ENCODE measurements at regions not wholly inside any gene's neighbourhood (a gene's known extent, or its start where the extent isn't known, plus 50 kb on each side); places are given as distances from the start of the nearest gene placed in this dataset.
"Not testable (repeated sequence)": the region's sequence is repeated elsewhere in the genome, so short reads cannot be mapped to it uniquely, and the experiment has no call there.

GRCh38 chr5:101455851-101456250 is 552.8 kb upstream of the ST8SIA4 start:
- no peak for DNase-seq

- DNase-seq: no peak
Measured at GRCh38 chr5:101455048-101455447, 552.0 kb upstream of the ST8SIA4 start.

- DNase-seq: not testable (repeated sequence)
Measured at GRCh38 chr5:101442281-101442680, 539.2 kb upstream of the ST8SIA4 start.

GRCh38 chr5:101440173-101440572 is 537.1 kb upstream of the ST8SIA4 start:
- DNase-seq: no peak

- no peak for DNase-seq
Measured at GRCh38 chr5:101437351-101437750, 534.3 kb upstream of the ST8SIA4 start.

- DNase-seq: no peak
Measured at GRCh38 chr5:101435768-101436167, 532.7 kb upstream of the ST8SIA4 start.

GRCh38 chr5:101431201-101431600 is 528.1 kb upstream of the ST8SIA4 start:
- DNase-seq: no peak

- no peak for DNase-seq
Measured at GRCh38 chr5:101430551-101430950, 527.5 kb upstream of the ST8SIA4 start.

- no peak for DNase-seq
Measured at GRCh38 chr5:101429241-101429640, 526.2 kb upstream of the ST8SIA4 start.

- no peak for DNase-seq
Measured at GRCh38 chr5:101425339-101425859, 522.3 kb upstream of the ST8SIA4 start.

- no peak for DNase-seq
Measured at GRCh38 chr5:101424530-101425175, 521.6 kb upstream of the ST8SIA4 start.

- DNase-seq: no peak
Measured at GRCh38 chr5:101418713-101419118, 515.6 kb upstream of the ST8SIA4 start.

- no peak for DNase-seq
Measured at GRCh38 chr5:101404531-101404930, 501.4 kb upstream of the ST8SIA4 start.

GRCh38 chr5:101393795-101394450 is 490.8 kb upstream of the ST8SIA4 start:
- DNase-seq: no peak

- DNase-seq: peak; percentile 8 to 48
Measured at GRCh38 chr5:101390151-101390908, 487.2 kb upstream of the ST8SIA4 start.

- DNase-seq: no peak
Measured at GRCh38 chr5:101385276-101385675, 482.2 kb upstream of the ST8SIA4 start.

- DNase-seq: no peak
Measured at GRCh38 chr5:101370181-101370580, 467.1 kb upstream of the ST8SIA4 start.

- DNase-seq: no peak
Measured at GRCh38 chr5:101364469-101364868, 461.4 kb upstream of the ST8SIA4 start.

GRCh38 chr5:101362067-101362466 is 459.0 kb upstream of the ST8SIA4 start:
- no peak for DNase-seq

- no peak for DNase-seq
Measured at GRCh38 chr5:101346906-101347305, 443.8 kb upstream of the ST8SIA4 start.

- no peak for DNase-seq
Measured at GRCh38 chr5:101346447-101346846, 443.4 kb upstream of the ST8SIA4 start.

GRCh38 chr5:101338226-101338625 is 435.1 kb upstream of the ST8SIA4 start:
- DNase-seq: no peak

GRCh38 chr5:101327816-101328215 is 424.7 kb upstream of the ST8SIA4 start:
- no peak for DNase-seq

- DNase-seq: no peak
Measured at GRCh38 chr5:101326766-101327165, 423.7 kb upstream of the ST8SIA4 start.

All from inflammatory macrophage treated with lipopolysaccharide for 1 hour (primary cell).